ENCODE measurements at regions not wholly inside any gene's neighbourhood (a gene's known extent, or its start where the extent isn't known, plus 50 kb on each side); places are given as distances from the start of the nearest gene placed in this dataset.
"Not testable (repeated sequence)": the region's sequence is repeated elsewhere in the genome, so short reads cannot be mapped to it uniquely, and the experiment has no call there.

DNA sequence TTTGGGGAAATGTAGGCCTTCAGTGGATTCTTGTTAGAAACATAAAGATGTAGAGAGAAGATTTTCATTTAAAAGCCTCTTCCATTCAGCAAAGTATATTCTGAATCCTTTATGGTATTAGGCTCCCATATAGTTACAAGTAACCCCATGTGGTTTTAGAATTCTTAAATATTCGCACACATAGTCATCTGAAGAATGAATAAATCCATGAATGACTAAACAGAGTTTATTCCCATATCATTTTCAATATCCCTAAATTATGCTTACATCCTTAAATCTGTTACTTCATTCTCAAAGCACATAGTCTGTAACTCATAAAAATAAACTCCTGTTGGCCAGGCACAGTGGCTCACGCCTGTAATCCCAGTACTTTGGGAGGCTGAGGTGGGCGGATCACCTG, 962.1 kb downstream of the KCNJ18 start:
- DNase-seq: no peak

DNA sequence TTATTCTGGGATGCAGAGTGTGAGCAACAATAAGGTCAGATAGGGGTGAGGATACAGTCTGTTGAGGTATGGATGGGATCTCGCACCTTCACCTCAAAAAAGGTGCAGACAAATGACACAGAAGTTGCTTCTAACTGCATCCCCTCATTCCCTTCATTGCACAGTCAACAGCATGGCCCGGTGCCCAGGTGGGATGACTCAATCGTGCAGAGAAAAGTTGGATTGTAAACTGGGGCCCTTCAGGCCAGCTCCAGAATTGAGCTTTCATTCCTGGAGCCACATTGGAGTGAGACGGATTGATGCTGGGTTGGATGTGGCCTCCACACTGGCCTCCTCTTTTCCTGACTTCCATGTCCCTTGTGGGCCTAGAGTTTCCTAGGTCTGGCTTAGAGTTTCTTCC, 977.4 kb downstream of the KCNJ18 start:
- no peak for DNase-seq

DNA sequence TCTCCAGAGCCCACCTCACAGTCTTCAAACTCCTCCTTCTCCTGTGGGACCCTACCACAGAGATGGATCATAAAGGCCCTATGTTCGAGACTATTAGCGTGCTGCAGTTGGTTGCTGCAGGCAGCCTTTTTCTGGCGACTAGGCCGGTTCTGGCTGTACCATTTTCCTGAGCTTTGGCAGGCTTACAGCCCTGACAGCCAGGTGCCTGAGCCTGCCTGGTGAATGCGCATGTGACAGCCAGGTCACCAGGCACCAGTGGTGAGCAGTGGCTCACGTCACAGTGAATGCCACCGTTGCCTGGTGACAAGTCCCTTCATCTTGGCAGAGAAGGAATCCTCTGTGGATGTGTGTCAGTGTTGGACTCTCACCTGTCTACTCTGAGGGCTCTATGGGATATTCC, 978.8 kb downstream of the KCNJ18 start:
- no peak for DNase-seq

DNA sequence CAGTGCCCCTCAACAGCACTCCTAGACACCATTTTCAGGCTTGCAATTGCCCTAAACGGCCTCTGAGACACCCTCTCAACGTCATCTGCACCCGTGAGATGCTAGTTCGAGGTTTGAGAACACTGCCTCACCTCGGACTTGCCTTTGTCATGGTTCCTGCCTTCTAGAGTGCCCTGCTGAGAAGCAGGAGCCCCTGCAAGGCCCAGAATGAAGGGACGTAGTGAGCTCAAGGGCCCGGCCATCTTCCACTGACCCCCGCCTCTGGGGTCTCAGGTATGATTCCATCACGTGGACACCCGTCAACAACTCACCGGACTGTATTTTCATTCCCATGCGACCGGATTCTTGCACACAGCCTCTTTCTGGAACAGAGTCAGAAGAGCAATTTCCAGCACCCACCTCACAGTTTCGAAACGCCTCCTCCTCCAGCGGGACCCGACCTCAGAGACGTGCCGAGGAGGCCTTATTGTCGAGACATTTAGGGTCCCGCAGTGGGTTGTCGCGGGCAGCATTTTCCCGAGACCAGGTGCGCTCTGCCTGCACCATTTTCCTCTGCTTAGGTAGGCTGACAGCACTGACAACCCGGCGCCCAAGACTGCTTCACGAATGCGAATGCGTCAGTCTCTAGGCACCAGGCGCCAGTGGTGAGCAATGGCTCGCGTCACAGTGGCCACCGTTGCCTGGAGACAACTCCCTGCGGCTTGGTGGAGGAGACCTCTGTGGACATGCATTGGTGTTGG, 999.9 kb downstream of the KCNJ18 start:
- no peak for DNase-seq

DNA sequence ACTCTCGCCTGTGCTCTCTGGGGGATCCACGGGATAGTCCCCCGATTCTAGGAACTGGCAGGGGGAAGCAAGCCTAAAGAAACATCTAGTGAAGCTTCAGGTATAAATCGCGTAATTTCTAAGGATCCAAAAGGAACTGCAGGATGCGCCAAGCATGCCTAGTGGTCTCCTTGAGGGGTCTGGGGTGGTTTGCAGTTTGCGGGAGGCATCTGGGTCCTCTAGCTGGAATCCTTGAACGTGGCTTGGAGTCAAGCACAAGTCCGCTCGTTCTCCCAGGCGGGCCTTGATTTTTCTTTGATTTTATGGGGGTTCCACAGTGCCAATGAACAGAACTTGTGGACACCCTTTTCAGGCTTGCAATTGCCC, 1000.5 kb downstream of the KCNJ18 start:
- no peak for DNase-seq

DNA sequence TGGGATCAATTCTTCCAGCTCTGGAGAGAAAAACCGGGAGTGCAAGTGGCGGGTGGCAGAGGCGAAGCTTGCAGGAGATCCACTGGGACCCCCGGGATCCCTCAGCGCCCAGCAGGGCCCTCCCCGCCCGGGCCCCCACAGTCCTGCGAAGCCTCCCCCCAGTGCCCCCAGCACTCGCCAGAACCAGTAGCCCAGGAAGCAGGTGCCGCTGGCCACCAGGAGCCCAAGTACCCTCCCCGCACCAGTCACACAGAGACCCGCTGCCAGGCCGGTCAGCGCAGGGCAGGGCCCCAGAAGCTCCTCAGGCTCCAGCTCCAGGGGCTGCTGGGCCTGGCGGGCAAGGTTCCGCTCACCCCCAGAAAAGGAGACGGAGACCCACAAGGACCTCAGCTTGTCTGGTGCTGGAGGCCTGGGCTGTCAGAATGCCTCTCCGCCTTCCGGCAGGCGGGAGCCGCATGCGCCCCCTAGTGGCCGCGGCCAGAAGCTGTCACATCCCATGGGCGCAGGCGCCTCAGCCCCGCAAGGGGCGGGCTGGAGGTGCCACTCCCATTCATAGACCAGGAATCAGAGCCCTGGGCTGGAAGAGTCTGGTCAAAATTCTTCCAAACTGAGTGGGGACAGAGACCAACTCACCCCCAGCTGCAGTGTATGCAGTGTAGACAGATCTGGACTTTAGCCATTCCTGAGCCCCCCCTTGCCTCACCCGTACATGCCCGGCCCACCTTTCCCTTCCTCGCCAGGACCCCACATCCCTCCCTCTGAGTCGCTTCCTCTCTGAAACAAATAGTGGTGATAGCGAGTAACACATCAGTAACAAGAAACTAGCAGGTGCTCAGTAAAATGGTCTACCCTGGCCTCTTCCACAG, 1002.3 kb downstream of the KCNJ18 start:
- peak; percentile 23 for DNase-seq

DNA sequence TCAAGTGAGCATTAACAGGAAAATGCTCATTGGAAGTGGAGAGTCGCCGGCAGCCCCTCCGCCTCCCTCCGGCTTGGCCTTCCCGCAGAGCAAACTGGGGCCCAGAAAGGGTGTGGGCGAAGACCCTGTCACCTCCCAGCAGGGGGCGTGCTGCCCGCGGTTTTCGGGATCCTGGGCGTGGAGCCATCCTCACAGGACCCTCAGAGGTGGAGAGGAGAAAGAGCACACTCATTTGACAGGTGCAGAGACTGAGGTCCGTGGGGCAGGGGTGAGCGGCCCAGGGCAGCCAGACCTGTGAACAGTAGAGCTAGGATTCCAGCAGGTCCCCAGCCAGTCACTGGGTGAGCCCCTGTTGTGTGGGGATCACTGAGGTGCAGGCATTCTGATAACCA, 1002.9 kb downstream of the KCNJ18 start:
- no peak for DNase-seq

DNA sequence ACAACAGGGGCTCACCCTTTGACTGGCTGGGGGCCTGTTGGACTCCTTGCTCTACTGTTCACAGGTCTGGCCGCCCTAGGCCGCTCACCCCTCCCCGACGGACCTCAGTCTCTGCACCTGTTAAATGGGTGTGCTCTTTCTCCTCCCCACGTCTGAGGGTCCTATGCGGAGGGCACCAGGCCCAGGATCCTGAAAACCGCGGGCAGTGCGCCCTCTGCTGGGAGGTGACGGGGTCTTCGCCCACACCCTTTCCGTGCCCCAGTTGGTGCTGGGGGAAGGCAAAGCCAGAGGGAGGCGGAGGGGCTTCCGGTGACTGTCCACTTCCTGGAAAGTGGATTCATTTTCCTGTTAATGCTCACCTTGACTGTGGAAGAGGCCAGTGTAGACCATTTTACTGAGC, 1010.9 kb downstream of the KCNJ18 start:
- peak; percentile 12 for DNase-seq

DNA sequence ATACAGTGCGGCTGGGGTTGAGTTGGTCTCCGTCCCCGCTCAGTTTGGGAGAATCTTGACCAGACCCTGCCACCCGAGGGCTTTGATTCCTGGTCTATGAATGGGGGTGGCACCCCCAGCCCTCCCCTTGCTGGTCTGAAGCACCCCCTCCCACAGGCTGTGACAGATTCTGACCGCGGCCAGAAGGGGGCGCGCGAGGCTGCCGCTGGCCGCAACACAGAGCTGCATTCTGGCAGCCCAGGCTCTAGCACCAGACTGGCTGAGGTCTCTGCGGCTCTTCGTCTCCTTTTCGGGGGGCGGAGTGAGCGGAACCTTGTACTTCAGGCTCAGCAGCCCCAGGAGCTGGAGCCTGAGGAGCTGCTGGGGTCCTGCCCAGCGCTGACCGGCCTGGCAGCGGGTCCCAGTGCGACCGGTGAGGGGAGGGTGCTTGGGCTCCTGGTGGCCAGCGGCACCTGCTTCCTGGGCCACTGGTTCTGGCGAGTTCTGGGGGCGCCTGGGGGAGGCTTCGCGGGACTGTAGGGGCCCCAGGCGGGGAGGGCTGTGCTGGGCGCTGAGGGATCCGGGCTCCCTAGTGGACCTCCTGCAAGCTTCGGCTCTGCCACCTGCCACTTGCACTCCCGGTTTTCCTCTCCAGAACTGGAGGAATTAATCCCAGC, 1011.6 kb downstream of the KCNJ18 start:
- DNase-seq: no peak

DNA sequence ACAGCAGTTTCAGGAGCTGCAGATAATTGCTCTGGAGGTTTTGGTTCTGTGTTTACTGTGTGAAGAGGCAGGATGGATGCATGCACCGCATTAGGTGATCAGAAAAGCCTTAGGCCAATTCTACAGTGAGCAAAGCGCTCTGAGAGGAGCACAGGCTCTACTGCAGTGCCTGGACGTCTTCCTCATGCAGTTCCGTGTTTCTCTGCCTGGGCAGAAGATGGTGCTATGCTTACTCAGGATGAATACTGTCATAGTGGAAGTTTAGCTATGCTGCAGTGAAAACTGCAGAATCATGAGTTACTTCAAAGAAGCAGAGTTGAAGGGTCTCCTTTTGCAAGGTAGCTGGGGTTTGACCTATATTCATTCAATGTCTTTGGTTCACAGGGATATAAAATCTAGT, 1012.4 kb downstream of the KCNJ18 start:
- no peak for DNase-seq

DNA sequence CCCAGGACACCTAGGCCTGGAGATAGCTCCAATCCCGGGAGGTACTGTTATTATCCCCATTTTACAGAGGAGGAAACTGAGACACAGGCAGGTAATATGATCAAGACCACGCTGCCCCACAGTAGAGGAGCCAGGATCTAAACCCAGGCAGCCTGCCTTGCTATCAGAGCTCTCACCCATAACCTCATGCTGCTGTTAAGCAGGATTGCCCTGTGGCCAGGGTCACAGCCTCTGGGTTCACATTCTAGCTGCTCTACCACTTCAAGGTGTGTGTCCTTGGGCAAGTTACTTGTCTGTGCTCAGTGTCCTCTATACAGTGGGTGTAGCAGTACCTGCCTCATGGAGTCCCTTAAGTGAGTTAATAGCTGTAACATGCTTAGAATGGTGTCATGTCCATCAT, 1015.3 kb downstream of the KCNJ18 start:
- no peak for DNase-seq

DNA sequence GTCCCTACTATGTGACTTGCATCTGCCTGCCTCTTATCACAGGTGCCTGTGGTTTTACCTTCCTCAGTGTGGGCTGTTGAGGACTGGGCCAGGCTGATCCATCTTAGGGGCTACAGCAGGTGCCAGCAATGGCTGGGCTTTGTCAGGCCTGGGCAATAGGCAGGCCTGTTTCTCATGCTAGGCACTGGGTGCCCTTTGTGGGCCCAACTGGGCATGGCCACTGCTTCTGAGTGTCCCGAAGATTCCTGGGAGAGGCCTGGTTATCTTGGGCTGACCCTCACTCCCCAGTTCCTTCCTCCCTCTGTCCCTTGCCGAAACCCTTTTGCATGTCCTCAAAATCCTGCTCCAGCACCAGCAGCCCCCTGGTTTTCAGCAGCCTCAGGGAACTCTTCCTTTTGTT, 1024.9 kb downstream of the KCNJ18 start:
- no peak for DNase-seq

DNA sequence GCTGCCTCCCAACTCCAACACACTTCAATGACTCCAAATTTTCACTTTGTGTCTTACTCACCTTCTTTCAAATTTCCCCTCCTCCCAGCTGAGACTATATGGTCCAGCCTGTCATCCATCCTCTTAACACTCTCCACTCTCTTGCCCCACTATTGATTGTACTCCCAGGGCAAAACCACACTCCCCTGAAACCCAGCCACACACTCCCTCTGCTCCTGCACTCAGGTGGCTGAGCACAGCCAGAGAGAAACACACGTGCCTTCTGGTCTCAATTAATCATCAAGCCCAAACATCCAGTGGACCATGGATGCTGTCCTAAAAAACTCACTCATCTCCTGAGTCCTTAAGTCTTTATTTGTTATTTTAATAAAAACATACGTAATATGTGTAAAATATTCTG, 1026.4 kb downstream of the KCNJ18 start:
- no peak for DNase-seq

DNA sequence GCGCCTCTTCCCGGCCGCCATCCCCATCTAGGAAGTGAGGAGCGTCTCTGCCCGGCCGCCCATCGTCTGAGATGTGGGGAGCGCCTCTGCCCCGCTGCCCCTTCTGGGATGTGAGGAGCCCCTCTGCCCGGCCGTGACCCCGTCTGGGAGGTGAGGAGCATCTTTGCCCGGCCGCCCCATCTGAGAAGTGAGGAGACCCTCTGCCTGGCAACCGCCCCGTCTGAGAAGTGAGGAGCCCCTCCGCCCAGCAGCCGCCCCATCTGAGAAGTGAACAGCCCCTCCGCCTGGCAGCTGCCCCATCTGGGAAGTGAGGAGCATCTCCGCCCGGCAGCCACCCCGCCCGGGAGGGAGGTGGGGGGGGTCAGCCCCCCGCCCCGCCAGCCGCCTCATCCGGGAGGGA, 1048.7 kb downstream of the KCNJ18 start:
- not testable (repeated sequence) for DNase-seq
